ENCODE measurements at regions not wholly inside any gene's neighbourhood (a gene's known extent, or its start where the extent isn't known, plus 50 kb on each side); places are given as distances from the start of the nearest gene placed in this dataset.

DNA sequence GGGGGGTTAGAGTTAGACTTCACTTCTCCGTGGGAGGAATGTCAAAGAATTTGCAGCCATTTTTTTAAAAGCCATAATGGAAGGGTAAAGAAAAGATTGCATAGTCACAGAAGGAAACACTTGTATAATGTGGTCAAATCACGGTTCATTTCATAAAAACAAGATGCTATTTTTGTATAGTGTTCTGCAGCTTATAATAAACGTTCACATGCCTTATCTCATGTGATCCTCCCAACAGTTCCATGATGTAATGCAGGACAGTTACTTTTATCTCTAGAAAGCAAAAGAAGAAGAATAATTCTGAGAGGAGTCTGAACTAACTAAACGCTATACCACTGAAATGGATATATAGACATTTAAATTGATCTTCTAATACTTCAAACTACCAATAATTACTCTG is 71.3 kb upstream of the CAMK2D start:
- Histone ChIP-seq H3K36me3 (no peaks in the 10 kb centered on the region), H3K4me3 (no peak overlapping the region), H3K27me3 (no peaks in the 10 kb centered on the region), H3K4me1 (ENCODE audit: insufficient read depth) (peaks cover 1% of the 10 kb centered on the region), H3K27ac (no peak overlapping the region), H3K9me3 (no peaks in the 10 kb centered on the region)
- intact Hi-C loops (cut with DNase I) = no loop called here
- DNase-seq = no peak
- TF ChIP-seq EP300 (IDR thresholded peaks at IDR 0.05) = no peak
- no peak for TF ChIP-seq POLR2A (IDR thresholded peaks at IDR 0.05)
- TF ChIP-seq, protein P1, sequence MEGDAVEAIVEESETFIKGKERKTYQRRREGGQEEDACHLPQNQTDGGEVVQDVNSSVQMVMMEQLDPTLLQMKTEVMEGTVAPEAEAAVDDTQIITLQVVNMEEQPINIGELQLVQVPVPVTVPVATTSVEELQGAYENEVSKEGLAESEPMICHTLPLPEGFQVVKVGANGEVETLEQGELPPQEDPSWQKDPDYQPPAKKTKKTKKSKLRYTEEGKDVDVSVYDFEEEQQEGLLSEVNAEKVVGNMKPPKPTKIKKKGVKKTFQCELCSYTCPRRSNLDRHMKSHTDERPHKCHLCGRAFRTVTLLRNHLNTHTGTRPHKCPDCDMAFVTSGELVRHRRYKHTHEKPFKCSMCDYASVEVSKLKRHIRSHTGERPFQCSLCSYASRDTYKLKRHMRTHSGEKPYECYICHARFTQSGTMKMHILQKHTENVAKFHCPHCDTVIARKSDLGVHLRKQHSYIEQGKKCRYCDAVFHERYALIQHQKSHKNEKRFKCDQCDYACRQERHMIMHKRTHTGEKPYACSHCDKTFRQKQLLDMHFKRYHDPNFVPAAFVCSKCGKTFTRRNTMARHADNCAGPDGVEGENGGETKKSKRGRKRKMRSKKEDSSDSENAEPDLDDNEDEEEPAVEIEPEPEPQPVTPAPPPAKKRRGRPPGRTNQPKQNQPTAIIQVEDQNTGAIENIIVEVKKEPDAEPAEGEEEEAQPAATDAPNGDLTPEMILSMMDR (IDR thresholded peaks at IDR 0.05) = no peak
- WGBS, 3 donors = 40 to 43% (median 42%) methylated on average over 4 of the region's 4 CpGs

DNA sequence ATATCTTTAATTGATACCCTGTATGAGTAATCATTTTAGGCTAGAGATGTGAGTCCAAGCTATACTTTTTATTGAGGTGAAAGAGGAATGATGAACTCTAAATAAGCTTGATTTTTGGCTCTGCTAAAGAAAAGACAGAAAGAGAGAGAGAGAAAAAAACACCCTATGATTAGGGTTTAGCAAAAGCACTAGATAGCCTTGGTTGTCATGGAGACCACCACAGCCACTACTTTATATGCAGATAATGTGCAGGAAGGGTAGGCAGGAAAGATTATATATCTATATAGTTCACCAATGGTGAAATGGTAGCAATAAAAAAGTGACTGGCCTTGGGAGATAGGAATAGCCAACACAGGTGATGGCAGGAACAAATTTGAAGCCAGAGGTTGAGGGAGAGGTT is 69.9 kb upstream of the CAMK2D start:
- Histone ChIP-seq H3K4me1 (ENCODE audit: insufficient read depth) (peaks cover 1% of the 10 kb centered on the region), H3K4me3 (no peak overlapping the region), H3K27me3 (no peaks in the 10 kb centered on the region), H3K36me3 (no peaks in the 10 kb centered on the region), H3K27ac (no peak overlapping the region), H3K9me3 (no peaks in the 10 kb centered on the region)
- DNase-seq = no peak
- TF ChIP-seq, protein P1 (IDR thresholded peaks at IDR 0.05) = no peak
- TF ChIP-seq EP300 (IDR thresholded peaks at IDR 0.05) (no peak), POLR2A (IDR thresholded peaks at IDR 0.05) (no peak)
- intact Hi-C loops (cut with DNase I) = no loop called here

DNA sequence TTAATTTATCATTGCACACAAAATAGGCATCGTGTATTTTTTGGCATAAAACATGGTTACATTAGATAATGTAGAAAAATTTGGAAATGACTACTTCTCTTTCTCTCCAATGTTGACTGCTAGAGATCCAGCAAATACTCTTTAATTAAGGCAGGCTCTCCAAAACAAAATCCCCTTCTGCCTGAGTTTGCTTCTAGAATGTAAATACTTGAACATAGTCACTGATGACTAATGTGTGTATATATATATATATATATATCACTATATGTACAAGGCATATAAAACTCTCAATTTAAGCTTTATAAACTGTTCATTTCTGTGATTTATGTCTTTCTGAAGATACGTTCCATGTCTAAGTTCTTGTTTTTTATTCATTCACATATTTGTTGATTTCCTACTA is 67.2 kb upstream of the CAMK2D start:
- 21 to 37% (median 37%) methylated on average over 2 of the region's 2 CpGs for WGBS, 3 donors
- Histone ChIP-seq H3K9me3 (no peaks in the 10 kb centered on the region), H3K27ac (no peak overlapping the region), H3K36me3 (no peaks in the 10 kb centered on the region), H3K27me3 (no peaks in the 10 kb centered on the region), H3K4me3 (no peak overlapping the region), H3K4me1 (ENCODE audit: insufficient read depth) (peaks cover 1% of the 10 kb centered on the region)
- intact Hi-C loops (cut with DNase I) = no loop called here
- no peak for DNase-seq
- TF ChIP-seq, protein P1 (IDR thresholded peaks at IDR 0.05) = no peak
- TF ChIP-seq EP300 (IDR thresholded peaks at IDR 0.05) (no peak), POLR2A (IDR thresholded peaks at IDR 0.05) (no peak)

DNA sequence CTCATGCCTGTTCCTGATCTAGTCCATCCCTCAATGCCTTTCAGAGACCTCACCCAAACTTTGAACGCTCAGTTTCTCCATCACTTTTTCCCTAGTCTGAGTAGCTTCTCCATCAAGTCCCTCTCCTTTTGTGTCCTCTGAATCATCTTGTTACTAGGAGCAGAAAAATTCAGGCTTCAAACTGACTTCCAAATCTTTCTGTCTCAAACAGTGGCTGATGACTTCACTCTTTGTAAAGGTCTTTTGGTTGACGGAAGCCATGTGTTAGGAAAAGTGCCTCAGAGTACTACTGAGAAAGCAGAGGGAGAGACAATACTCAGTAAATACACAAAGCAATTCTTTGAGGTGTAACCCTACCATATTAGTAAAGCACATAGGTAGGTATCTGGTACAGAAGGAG is 65.7 kb upstream of the CAMK2D start:
- intact Hi-C loops (cut with DNase I) = no loop called here
- TF ChIP-seq, protein P1 (IDR thresholded peaks at IDR 0.05) = no peak
- TF ChIP-seq POLR2A (IDR thresholded peaks at IDR 0.05) = no peak
- Histone ChIP-seq H3K4me1 (ENCODE audit: insufficient read depth) (peaks cover 1% of the 10 kb centered on the region), H3K36me3 (no peaks in the 10 kb centered on the region), H3K4me3 (no peak overlapping the region), H3K27ac (no peak overlapping the region), H3K27me3 (no peaks in the 10 kb centered on the region), H3K9me3 (no peaks in the 10 kb centered on the region)
- 94 to 97% (median 95%) methylated on average over 2 of the region's 2 CpGs for WGBS, 3 donors
- no peak for DNase-seq

DNA sequence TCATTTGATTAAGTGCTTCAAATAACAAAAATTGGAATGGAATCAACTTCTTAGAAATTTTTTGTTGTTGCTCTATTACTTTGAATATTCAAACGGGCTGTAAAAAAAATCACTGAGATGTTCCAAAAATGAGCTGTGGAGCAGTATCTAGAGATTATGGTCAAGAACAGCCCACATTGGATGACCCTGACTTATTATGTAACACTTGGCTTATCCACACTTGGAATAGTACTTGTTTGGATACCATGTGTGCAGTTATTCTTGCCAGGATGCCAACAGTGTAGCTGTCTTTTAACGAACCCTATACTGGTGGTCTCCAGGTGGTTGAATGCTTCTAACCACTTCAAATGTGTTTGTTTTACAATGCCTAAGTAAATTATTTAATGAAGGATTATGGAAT is 64.9 kb upstream of the CAMK2D start:
- no peak for TF ChIP-seq EP300 (IDR thresholded peaks at IDR 0.05)
- TF ChIP-seq POLR2A (IDR thresholded peaks at IDR 0.05) = no peak
- TF ChIP-seq, protein P1 (IDR thresholded peaks at IDR 0.05) = no peak
- DNase-seq = no peak
- 6 to 9% (median 6%) methylated on average over 2 of the region's 2 CpGs for WGBS, 3 donors
- Histone ChIP-seq H3K27me3 (no peaks in the 10 kb centered on the region), H3K4me1 (ENCODE audit: insufficient read depth) (peaks cover 1% of the 10 kb centered on the region), H3K36me3 (no peaks in the 10 kb centered on the region), H3K27ac (no peak overlapping the region), H3K9me3 (no peaks in the 10 kb centered on the region), H3K4me3 (no peak overlapping the region)
- intact Hi-C loops (cut with DNase I) = no loop called here
